GM23338 (cell line): ENCODE measurements at regions not wholly inside any gene's neighbourhood (a gene's known extent, or its start where the extent isn't known, plus 50 kb on each side); places are given as distances from the start of the nearest gene placed in this dataset.
A peak's percentile ranks its signal among the peaks of the same experiment; 100 is the strongest.

Experiments
- CREB1 ChIP-seq: fragments of 250-450 bp; sonication (Bioruptor Pico); IDR thresholded peaks from 2 replicates; pipeline ENCODE4 v1.5.0; 2020; ENCODE audit warnings: low read depth, mild to moderate bottlenecking, moderate library complexity
- EZH2 ChIP-seq: fragments of 200-600 bp; sonication (generic); IDR thresholded peaks from one replicate; pipeline ENCODE4 v1.8.0; 2017; ENCODE audit warnings: antibody characterized with exemption, mild to moderate bottlenecking, low read depth; ENCODE audit not compliant: unreplicated experiment
- EZH2phosphoT487 ChIP-seq: fragments of 200-600 bp; sonication (generic); IDR thresholded peaks from one replicate; pipeline ENCODE4 v1.8.1; 2018; ENCODE audit warnings: antibody characterized with exemption; ENCODE audit not compliant: unreplicated experiment
- JUNB ChIP-seq: IDR thresholded peaks from one replicate; pipeline ENCODE4 v1.6.1; 2016; ENCODE audit warnings: antibody characterized with exemption; ENCODE audit not compliant: unreplicated experiment
- NANOG ChIP-seq: IDR thresholded peaks from 2 replicates; pipeline ENCODE4 v1.6.1; 2016; ENCODE audit warnings: antibody characterized with exemption, borderline replicate concordance
- POLR2AphosphoS5 ChIP-seq: IDR thresholded peaks from 2 replicates; pipeline ENCODE4 v1.6.1; 2016; ENCODE audit warnings: antibody characterized with exemption, low read depth
- STAT1 ChIP-seq: IDR thresholded peaks from one replicate; pipeline ENCODE4 v1.6.1; 2016; ENCODE audit warnings: antibody characterized with exemption; ENCODE audit not compliant: unreplicated experiment
- ZNF331 ChIP-seq: fragments of 250-450 bp; sonication (Bioruptor Pico); IDR thresholded peaks from 2 replicates; pipeline ENCODE4 v1.5.0; 2020; ENCODE audit warnings: low read depth, mild to moderate bottlenecking, moderate library complexity
- TF ChIP-seq, protein P1 (sequence below), 2 experiments: fragments of 200-600 bp in 1 of 2; sonication (generic) in 1 of 2; conservative IDR thresholded peaks; 2 replicates each; pipeline versions ENCODE4 v1.5.1 to v1.6.1; 2016 to 2017; ENCODE audit warnings: antibody characterized with exemption in 2 of 2, low read depth in 2 of 2, mild to moderate bottlenecking in 2 of 2, moderate library complexity in 1 of 2
- TF ChIP-seq, protein P2 (sequence below): IDR thresholded peaks from one replicate; pipeline ENCODE4 v1.6.1; 2018; ENCODE audit warnings: antibody characterized with exemption; ENCODE audit not compliant: unreplicated experiment
- TF ChIP-seq, protein P3 (sequence below): fragments of 250-450 bp; sonication (Bioruptor Pico); IDR thresholded peaks from 2 replicates; pipeline ENCODE4 v1.5.0; 2020; ENCODE audit warnings: mild to moderate bottlenecking, moderate library complexity
- TF ChIP-seq, protein P4 (sequence below): IDR thresholded peaks from 2 replicates; pipeline ENCODE4 v1.6.1; 2016; ENCODE audit warnings: antibody characterized with exemption

DNA sequence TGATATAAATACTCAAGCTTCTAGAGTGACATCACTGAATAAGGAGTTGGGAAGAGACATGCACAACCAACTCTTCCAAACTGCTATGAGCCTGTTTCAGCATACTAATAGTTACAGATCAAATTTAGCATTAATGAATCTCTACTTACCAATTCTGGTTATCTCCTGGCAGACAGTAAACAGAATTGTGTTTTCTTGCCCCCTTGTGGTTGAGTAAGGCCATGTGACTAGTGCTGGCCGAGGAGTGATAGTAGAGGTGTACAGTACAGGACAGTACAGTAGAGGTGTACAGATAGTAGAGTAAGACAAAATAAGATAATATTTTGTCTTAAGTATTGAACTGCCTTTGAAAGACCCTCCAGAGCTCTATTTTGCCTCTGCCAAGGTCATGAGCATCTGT is 681.4 kb downstream of the GABRG1 start:
- TF ChIP-seq, protein P1, sequence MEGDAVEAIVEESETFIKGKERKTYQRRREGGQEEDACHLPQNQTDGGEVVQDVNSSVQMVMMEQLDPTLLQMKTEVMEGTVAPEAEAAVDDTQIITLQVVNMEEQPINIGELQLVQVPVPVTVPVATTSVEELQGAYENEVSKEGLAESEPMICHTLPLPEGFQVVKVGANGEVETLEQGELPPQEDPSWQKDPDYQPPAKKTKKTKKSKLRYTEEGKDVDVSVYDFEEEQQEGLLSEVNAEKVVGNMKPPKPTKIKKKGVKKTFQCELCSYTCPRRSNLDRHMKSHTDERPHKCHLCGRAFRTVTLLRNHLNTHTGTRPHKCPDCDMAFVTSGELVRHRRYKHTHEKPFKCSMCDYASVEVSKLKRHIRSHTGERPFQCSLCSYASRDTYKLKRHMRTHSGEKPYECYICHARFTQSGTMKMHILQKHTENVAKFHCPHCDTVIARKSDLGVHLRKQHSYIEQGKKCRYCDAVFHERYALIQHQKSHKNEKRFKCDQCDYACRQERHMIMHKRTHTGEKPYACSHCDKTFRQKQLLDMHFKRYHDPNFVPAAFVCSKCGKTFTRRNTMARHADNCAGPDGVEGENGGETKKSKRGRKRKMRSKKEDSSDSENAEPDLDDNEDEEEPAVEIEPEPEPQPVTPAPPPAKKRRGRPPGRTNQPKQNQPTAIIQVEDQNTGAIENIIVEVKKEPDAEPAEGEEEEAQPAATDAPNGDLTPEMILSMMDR (conservative IDR thresholded peaks at IDR 0.05; ENCODE audit: low read depth in 2 of 2), result peak; percentile 74 to 76
- TF ChIP-seq EZH2phosphoT487 (no peak), POLR2AphosphoS5 (no peak), EZH2 (no peak), JUNB (no peak), CREB1 (CRISPR knock-in tag) (no peak), ZNF331 (CRISPR knock-in tag) (no peak), NANOG (no peak), STAT1 (no peak)
- TF ChIP-seq, protein P2, sequence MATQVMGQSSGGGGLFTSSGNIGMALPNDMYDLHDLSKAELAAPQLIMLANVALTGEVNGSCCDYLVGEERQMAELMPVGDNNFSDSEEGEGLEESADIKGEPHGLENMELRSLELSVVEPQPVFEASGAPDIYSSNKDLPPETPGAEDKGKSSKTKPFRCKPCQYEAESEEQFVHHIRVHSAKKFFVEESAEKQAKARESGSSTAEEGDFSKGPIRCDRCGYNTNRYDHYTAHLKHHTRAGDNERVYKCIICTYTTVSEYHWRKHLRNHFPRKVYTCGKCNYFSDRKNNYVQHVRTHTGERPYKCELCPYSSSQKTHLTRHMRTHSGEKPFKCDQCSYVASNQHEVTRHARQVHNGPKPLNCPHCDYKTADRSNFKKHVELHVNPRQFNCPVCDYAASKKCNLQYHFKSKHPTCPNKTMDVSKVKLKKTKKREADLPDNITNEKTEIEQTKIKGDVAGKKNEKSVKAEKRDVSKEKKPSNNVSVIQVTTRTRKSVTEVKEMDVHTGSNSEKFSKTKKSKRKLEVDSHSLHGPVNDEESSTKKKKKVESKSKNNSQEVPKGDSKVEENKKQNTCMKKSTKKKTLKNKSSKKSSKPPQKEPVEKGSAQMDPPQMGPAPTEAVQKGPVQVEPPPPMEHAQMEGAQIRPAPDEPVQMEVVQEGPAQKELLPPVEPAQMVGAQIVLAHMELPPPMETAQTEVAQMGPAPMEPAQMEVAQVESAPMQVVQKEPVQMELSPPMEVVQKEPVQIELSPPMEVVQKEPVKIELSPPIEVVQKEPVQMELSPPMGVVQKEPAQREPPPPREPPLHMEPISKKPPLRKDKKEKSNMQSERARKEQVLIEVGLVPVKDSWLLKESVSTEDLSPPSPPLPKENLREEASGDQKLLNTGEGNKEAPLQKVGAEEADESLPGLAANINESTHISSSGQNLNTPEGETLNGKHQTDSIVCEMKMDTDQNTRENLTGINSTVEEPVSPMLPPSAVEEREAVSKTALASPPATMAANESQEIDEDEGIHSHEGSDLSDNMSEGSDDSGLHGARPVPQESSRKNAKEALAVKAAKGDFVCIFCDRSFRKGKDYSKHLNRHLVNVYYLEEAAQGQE, result no peak
- TF ChIP-seq, protein P3, sequence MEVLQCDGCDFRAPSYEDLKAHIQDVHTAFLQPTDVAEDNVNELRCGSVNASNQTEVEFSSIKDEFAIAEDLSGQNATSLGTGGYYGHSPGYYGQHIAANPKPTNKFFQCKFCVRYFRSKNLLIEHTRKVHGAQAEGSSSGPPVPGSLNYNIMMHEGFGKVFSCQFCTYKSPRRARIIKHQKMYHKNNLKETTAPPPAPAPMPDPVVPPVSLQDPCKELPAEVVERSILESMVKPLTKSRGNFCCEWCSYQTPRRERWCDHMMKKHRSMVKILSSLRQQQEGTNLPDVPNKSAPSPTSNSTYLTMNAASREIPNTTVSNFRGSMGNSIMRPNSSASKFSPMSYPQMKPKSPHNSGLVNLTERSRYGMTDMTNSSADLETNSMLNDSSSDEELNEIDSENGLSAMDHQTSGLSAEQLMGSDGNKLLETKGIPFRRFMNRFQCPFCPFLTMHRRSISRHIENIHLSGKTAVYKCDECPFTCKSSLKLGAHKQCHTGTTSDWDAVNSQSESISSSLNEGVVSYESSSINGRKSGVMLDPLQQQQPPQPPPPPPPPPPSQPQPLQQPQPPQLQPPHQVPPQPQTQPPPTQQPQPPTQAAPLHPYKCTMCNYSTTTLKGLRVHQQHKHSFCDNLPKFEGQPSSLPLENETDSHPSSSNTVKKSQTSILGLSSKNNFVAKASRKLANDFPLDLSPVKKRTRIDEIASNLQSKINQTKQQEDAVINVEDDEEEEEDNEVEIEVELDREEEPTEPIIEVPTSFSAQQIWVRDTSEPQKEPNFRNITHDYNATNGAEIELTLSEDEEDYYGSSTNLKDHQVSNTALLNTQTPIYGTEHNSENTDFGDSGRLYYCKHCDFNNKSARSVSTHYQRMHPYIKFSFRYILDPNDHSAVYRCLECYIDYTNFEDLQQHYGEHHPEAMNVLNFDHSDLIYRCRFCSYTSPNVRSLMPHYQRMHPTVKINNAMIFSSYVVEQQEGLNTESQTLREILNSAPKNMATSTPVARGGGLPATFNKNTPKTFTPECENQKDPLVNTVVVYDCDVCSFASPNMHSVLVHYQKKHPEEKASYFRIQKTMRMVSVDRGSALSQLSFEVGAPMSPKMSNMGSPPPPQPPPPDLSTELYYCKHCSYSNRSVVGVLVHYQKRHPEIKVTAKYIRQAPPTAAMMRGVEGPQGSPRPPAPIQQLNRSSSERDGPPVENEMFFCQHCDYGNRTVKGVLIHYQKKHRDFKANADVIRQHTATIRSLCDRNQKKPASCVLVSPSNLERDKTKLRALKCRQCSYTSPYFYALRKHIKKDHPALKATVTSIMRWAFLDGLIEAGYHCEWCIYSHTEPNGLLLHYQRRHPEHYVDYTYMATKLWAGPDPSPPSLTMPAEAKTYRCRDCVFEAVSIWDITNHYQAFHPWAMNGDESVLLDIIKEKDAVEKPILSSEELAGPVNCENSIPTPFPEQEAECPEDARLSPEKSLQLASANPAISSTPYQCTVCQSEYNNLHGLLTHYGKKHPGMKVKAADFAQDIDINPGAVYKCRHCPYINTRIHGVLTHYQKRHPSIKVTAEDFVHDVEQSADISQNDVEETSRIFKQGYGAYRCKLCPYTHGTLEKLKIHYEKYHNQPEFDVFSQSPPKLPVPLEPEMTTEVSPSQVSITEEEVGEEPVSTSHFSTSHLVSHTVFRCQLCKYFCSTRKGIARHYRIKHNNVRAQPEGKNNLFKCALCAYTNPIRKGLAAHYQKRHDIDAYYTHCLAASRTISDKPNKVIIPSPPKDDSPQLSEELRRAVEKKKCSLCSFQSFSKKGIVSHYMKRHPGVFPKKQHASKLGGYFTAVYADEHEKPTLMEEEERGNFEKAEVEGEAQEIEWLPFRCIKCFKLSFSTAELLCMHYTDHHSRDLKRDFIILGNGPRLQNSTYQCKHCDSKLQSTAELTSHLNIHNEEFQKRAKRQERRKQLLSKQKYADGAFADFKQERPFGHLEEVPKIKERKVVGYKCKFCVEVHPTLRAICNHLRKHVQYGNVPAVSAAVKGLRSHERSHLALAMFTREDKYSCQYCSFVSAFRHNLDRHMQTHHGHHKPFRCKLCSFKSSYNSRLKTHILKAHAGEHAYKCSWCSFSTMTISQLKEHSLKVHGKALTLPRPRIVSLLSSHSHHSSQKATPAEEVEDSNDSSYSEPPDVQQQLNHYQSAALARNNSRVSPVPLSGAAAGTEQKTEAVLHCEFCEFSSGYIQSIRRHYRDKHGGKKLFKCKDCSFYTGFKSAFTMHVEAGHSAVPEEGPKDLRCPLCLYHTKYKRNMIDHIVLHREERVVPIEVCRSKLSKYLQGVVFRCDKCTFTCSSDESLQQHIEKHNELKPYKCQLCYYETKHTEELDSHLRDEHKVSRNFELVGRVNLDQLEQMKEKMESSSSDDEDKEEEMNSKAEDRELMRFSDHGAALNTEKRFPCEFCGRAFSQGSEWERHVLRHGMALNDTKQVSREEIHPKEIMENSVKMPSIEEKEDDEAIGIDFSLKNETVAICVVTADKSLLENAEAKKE (CRISPR knock-in tag), result no peak
- TF ChIP-seq, protein P4, sequence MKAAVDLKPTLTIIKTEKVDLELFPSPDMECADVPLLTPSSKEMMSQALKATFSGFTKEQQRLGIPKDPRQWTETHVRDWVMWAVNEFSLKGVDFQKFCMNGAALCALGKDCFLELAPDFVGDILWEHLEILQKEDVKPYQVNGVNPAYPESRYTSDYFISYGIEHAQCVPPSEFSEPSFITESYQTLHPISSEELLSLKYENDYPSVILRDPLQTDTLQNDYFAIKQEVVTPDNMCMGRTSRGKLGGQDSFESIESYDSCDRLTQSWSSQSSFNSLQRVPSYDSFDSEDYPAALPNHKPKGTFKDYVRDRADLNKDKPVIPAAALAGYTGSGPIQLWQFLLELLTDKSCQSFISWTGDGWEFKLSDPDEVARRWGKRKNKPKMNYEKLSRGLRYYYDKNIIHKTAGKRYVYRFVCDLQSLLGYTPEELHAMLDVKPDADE, result no peak
